ENCODE measurements at regions not wholly inside any gene's neighbourhood (a gene's known extent, or its start where the extent isn't known, plus 50 kb on each side); places are given as distances from the start of the nearest gene placed in this dataset.

GRCh38 chr6:54515013-54515412 lies 206.8 kb downstream of the TINAG start:
- TF ChIP-seq CTCF (IDR thresholded peaks at IDR 0.05) = no peak
- no peak for TF ChIP-seq POLR2A (IDR thresholded peaks at IDR 0.05)
- no peak for TF ChIP-seq POLR2AphosphoS5 (IDR thresholded peaks at IDR 0.05)
- TF ChIP-seq EP300 (IDR thresholded peaks at IDR 0.05) = no peak

Measured in upper lobe of left lung (tissue), 4 donors.